ENCODE measurements at regions not wholly inside any gene's neighbourhood (a gene's known extent, or its start where the extent isn't known, plus 50 kb on each side); places are given as distances from the start of the nearest gene placed in this dataset.
A peak's percentile ranks its signal among the peaks of the same experiment; 100 is the strongest.
"Not testable (repeated sequence)": the region's sequence is repeated elsewhere in the genome, so short reads cannot be mapped to it uniquely, and the experiment has no call there.

GRCh38 chr4:15171725-15172124 is 169.4 kb downstream of the CPEB2 start:
- Mint-ChIP-seq H3K9me3 (peaks cover 4% of the 10 kb centered on the region in 2 donors), H3K27me3 (ENCODE audit: low read depth) (peaks cover 38% of the 10 kb centered on the region)
- no peak for DNase-seq

GRCh38 chr4:15173251-15173650 is 171.0 kb downstream of the CPEB2 start:
- Mint-ChIP-seq H3K27ac (no peak overlapping the region), H3K4me3 (no peak overlapping the region), H3K27me3 (ENCODE audit: low read depth) (peaks cover 28% of the 10 kb centered on the region), H3K4me1 (ENCODE audit: low read depth) (no peaks in the 10 kb centered on the region), H3K36me3 (ENCODE audit: insufficient read depth in 2 of 2) (peaks cover 2 to 3% of the 10 kb centered on the region in 2 donors), H3K9me3 (peaks cover 4% of the 10 kb centered on the region in 2 donors)
- no peak for DNase-seq
- ATAC-seq (replicated peaks in 1 of 2) = no peak

More at GRCh38 chr4:15171725-15172124, 169.4 kb downstream of the CPEB2 start:
- no peak overlapping the region for H3K27ac Mint-ChIP-seq
- no peak overlapping the region for H3K4me3 Mint-ChIP-seq
- no peak for ATAC-seq (replicated peaks in 1 of 2)
- no peaks in the 10 kb centered on the region for H3K4me1 Mint-ChIP-seq (ENCODE audit: low read depth)
- peaks cover 2 to 3% of the 10 kb centered on the region in 2 donors for H3K36me3 Mint-ChIP-seq (ENCODE audit: insufficient read depth in 2 of 2)

- H3K4me3 Mint-ChIP-seq; DNase-seq; H3K4me1 Mint-ChIP-seq (ENCODE audit: low read depth); H3K9me3 Mint-ChIP-seq; ATAC-seq (replicated peaks in 1 of 2); H3K27ac Mint-ChIP-seq; H3K36me3 Mint-ChIP-seq (ENCODE audit: insufficient read depth in 2 of 2): not testable (repeated sequence)
- H3K27me3 Mint-ChIP-seq (ENCODE audit: low read depth) = peaks cover 28% of the 10 kb centered on the region
Measured at GRCh38 chr4:15174168-15174567, 171.9 kb downstream of the CPEB2 start.

GRCh38 chr4:15179842-15180241 is 177.6 kb downstream of the CPEB2 start:
- H3K27ac Mint-ChIP-seq; H3K9me3 Mint-ChIP-seq; H3K4me3 Mint-ChIP-seq; H3K36me3 Mint-ChIP-seq (ENCODE audit: insufficient read depth in 2 of 2); H3K27me3 Mint-ChIP-seq (ENCODE audit: low read depth); DNase-seq; ATAC-seq (replicated peaks in 1 of 2): not testable (repeated sequence)
- H3K4me1 Mint-ChIP-seq (ENCODE audit: low read depth) = peaks cover 25% of the 10 kb centered on the region

GRCh38 chr4:15182600-15183220 is 180.4 kb downstream of the CPEB2 start:
- H3K27ac Mint-ChIP-seq = peak overlapping the region; percentile 93
- ATAC-seq (replicated peaks in 1 of 2) = peak; percentile 89 to 93

GRCh38 chr4:15186149-15186548 is 183.9 kb downstream of the CPEB2 start:
- no peaks in the 10 kb centered on the region for H3K9me3 Mint-ChIP-seq
- DNase-seq (no peak), ATAC-seq (replicated peaks in 1 of 2) (no peak)
- H3K4me3 Mint-ChIP-seq = no peak overlapping the region
- peaks cover 9% of the 10 kb centered on the region for H3K27me3 Mint-ChIP-seq (ENCODE audit: low read depth)
- no peak overlapping the region for H3K27ac Mint-ChIP-seq
- H3K36me3 Mint-ChIP-seq (ENCODE audit: insufficient read depth in 2 of 2) = no peaks in the 10 kb centered on the region
- H3K4me1 Mint-ChIP-seq (ENCODE audit: low read depth) = peaks cover 17% of the 10 kb centered on the region

More at GRCh38 chr4:15182600-15183220, 180.4 kb downstream of the CPEB2 start:
- Mint-ChIP-seq H3K4me3 (peak overlapping the region; percentile 4 to 83), H3K4me1 (ENCODE audit: low read depth) (peaks cover 25% of the 10 kb centered on the region), H3K9me3 (no peaks in the 10 kb centered on the region), H3K27me3 (ENCODE audit: low read depth) (peaks cover 9% of the 10 kb centered on the region), H3K36me3 (ENCODE audit: insufficient read depth in 2 of 2) (no peaks in the 10 kb centered on the region)
- DNase-seq = peak; percentile 28 to 30

- no peak for DNase-seq
- Mint-ChIP-seq H3K27ac (no peak overlapping the region), H3K9me3 (no peaks in the 10 kb centered on the region), H3K4me3 (no peak overlapping the region), H3K36me3 (ENCODE audit: insufficient read depth in 2 of 2) (no peaks in the 10 kb centered on the region), H3K4me1 (ENCODE audit: low read depth) (peaks cover 16% of the 10 kb centered on the region), H3K27me3 (ENCODE audit: low read depth) (peaks cover 9% of the 10 kb centered on the region)
- no peak for ATAC-seq (replicated peaks in 1 of 2)
Measured at GRCh38 chr4:15186806-15187205, 184.5 kb downstream of the CPEB2 start.

GRCh38 chr4:15188605-15189539 is 186.6 kb downstream of the CPEB2 start:
- H3K4me3 Mint-ChIP-seq = no peak overlapping the region
- DNase-seq = no peak
- no peaks in the 10 kb centered on the region for H3K4me1 Mint-ChIP-seq (ENCODE audit: low read depth)
- no peak overlapping the region for H3K27ac Mint-ChIP-seq
- ATAC-seq (replicated peaks in 1 of 2) = no peak
- no peaks in the 10 kb centered on the region for H3K9me3 Mint-ChIP-seq
- no peaks in the 10 kb centered on the region for H3K36me3 Mint-ChIP-seq (ENCODE audit: insufficient read depth in 2 of 2)
- H3K27me3 Mint-ChIP-seq (ENCODE audit: low read depth) = peaks cover 9% of the 10 kb centered on the region

- H3K36me3 Mint-ChIP-seq (ENCODE audit: insufficient read depth in 2 of 2) = no peaks in the 10 kb centered on the region
Measured at GRCh38 chr4:15194520-15194919, 192.2 kb downstream of the CPEB2 start.

GRCh38 chr4:15197005-15197404 is 194.7 kb downstream of the CPEB2 start:
- DNase-seq = no peak
- no peaks in the 10 kb centered on the region for H3K27me3 Mint-ChIP-seq (ENCODE audit: low read depth)
- no peak overlapping the region for H3K27ac Mint-ChIP-seq
- H3K4me3 Mint-ChIP-seq = no peak overlapping the region
- no peak for ATAC-seq (replicated peaks in 1 of 2)
- H3K9me3 Mint-ChIP-seq = no peaks in the 10 kb centered on the region
- H3K4me1 Mint-ChIP-seq (ENCODE audit: low read depth) = no peaks in the 10 kb centered on the region
- no peaks in the 10 kb centered on the region for H3K36me3 Mint-ChIP-seq (ENCODE audit: insufficient read depth in 2 of 2)

More at GRCh38 chr4:15194520-15194919, 192.2 kb downstream of the CPEB2 start:
- no peaks in the 10 kb centered on the region for H3K9me3 Mint-ChIP-seq
- DNase-seq (no peak), ATAC-seq (replicated peaks in 1 of 2) (no peak)
- H3K27ac Mint-ChIP-seq = no peak overlapping the region
- no peak overlapping the region for H3K4me3 Mint-ChIP-seq
- H3K4me1 Mint-ChIP-seq (ENCODE audit: low read depth) = no peaks in the 10 kb centered on the region
- no peaks in the 10 kb centered on the region for H3K27me3 Mint-ChIP-seq (ENCODE audit: low read depth)

- H3K27ac Mint-ChIP-seq = no peak overlapping the region
- no peaks in the 10 kb centered on the region for H3K36me3 Mint-ChIP-seq (ENCODE audit: insufficient read depth in 2 of 2)
- DNase-seq (no peak), ATAC-seq (replicated peaks in 1 of 2) (no peak)
- no peaks in the 10 kb centered on the region for H3K27me3 Mint-ChIP-seq (ENCODE audit: low read depth)
- H3K9me3 Mint-ChIP-seq = no peaks in the 10 kb centered on the region
- H3K4me1 Mint-ChIP-seq (ENCODE audit: low read depth) = no peaks in the 10 kb centered on the region
- H3K4me3 Mint-ChIP-seq = no peak overlapping the region
Measured at GRCh38 chr4:15198070-15198727, 195.9 kb downstream of the CPEB2 start.

- no peaks in the 10 kb centered on the region for H3K4me1 Mint-ChIP-seq (ENCODE audit: low read depth)
- DNase-seq (no peak), ATAC-seq (replicated peaks in 1 of 2) (peak; percentile 53 to 64)
- H3K27ac Mint-ChIP-seq = peak overlapping the region; percentile 9
- H3K36me3 Mint-ChIP-seq (ENCODE audit: insufficient read depth in 2 of 2) = peaks cover 3 to 10% of the 10 kb centered on the region in 2 donors
- peaks cover 15% of the 10 kb centered on the region for H3K27me3 Mint-ChIP-seq (ENCODE audit: low read depth)
- H3K9me3 Mint-ChIP-seq = peaks cover 11 to 17% of the 10 kb centered on the region in 2 donors
- no peak overlapping the region for H3K4me3 Mint-ChIP-seq
Measured at GRCh38 chr4:15201782-15202181, 199.5 kb downstream of the CPEB2 start.

GRCh38 chr4:15202481-15202880 is 200.2 kb downstream of the CPEB2 start:
- no peak overlapping the region for H3K27ac Mint-ChIP-seq
- DNase-seq (no peak), ATAC-seq (replicated peaks in 1 of 2) (no peak)
- peaks cover 12 to 19% of the 10 kb centered on the region in 2 donors for H3K9me3 Mint-ChIP-seq
- peaks cover 4 to 10% of the 10 kb centered on the region in 2 donors for H3K36me3 Mint-ChIP-seq (ENCODE audit: insufficient read depth in 2 of 2)
- no peak overlapping the region for H3K4me3 Mint-ChIP-seq
- H3K27me3 Mint-ChIP-seq (ENCODE audit: low read depth) = peaks cover 15% of the 10 kb centered on the region
- no peaks in the 10 kb centered on the region for H3K4me1 Mint-ChIP-seq (ENCODE audit: low read depth)
